MM.1S (cell line): ENCODE measurements at regions not wholly inside any gene's neighbourhood (a gene's known extent, or its start where the extent isn't known, plus 50 kb on each side); places are given as distances from the start of the nearest gene placed in this dataset.
A peak's percentile ranks its signal among the peaks of the same experiment; 100 is the strongest.

Source experiments
- DNase-seq: peaks from one replicate; pipeline ENCODE4 v3.0.0-alpha.2; 2015
- H2AFZ ChIP-seq: fragments of 300-600 bp; sonication (generic); 2 replicates; pipeline ENCODE4 v1.6.0; 2016; ENCODE audit warnings: antibody characterized with exemption, low read length
- H3F3A ChIP-seq: fragments of 300-600 bp; sonication (generic); 2 replicates; pipeline ENCODE4 v1.6.1; 2016; ENCODE audit warnings: mild to moderate bottlenecking, antibody characterized with exemption, low read length, moderate library complexity, mixed read lengths; ENCODE audit not compliant: insufficient read depth
- H3K27ac ChIP-seq: fragments of 300-600 bp; sonication (generic); 2 replicates; pipeline ENCODE4 v1.5.1; 2016; ENCODE audit warnings: mild to moderate bottlenecking, low read length
- H3K27me3 ChIP-seq: fragments of 300-600 bp; sonication (generic); replicated peaks from 2 replicates; pipeline ENCODE4 v1.6.0; 2016; ENCODE audit warnings: low read length; ENCODE audit not compliant: insufficient read depth
- H3K36me3 ChIP-seq: fragments of 300-600 bp; sonication (generic); replicated peaks from 2 replicates; pipeline ENCODE4 v1.6.1; 2016; ENCODE audit warnings: mild to moderate bottlenecking, low read length, mixed read lengths; ENCODE audit not compliant: insufficient read depth
- H3K4me1 ChIP-seq: fragments of 300-600 bp; sonication (generic); 2 replicates; pipeline ENCODE4 v1.6.1; 2016; ENCODE audit warnings: low read length, mixed read lengths
- H3K4me2 ChIP-seq: fragments of 300-600 bp; sonication (generic); 2 replicates; pipeline ENCODE4 v1.6.0; 2016; ENCODE audit warnings: low read depth, low read length
- H3K4me3 ChIP-seq: fragments of 300-600 bp; sonication (generic); 2 replicates; pipeline ENCODE4 v1.5.1; 2016; ENCODE audit warnings: low read length, mixed read lengths
- H3K79me2 ChIP-seq: fragments of 300-600 bp; sonication (generic); 2 replicates; pipeline ENCODE4 v1.6.1; 2016; ENCODE audit warnings: mixed run types, low read length, mixed read lengths
- H3K9ac ChIP-seq: fragments of 300-600 bp; sonication (generic); 2 replicates; pipeline ENCODE4 v1.6.1; 2016; ENCODE audit warnings: low read length, mixed read lengths
- H3K9me2 ChIP-seq: fragments of 300-600 bp; sonication (generic); replicated peaks from 2 replicates; pipeline ENCODE4 v1.6.1; 2016; ENCODE audit warnings: mild to moderate bottlenecking, low read length, mixed read lengths; ENCODE audit not compliant: insufficient read depth
- H3K9me3 ChIP-seq: fragments of 300-600 bp; sonication (generic); replicated peaks from 2 replicates; pipeline ENCODE4 v1.6.1; 2016; ENCODE audit warnings: mild to moderate bottlenecking, low read length, mixed read lengths; ENCODE audit not compliant: insufficient read depth
- H4K20me1 ChIP-seq: fragments of 300-600 bp; sonication (generic); 2 replicates; pipeline ENCODE4 v1.6.1; 2016; ENCODE audit warnings: mild to moderate bottlenecking, low read length, moderate library complexity, mixed read lengths; ENCODE audit not compliant: insufficient read depth
- EZH2 ChIP-seq: fragments of 300-600 bp; sonication (generic); optimal IDR thresholded peaks from 2 replicates; pipeline ENCODE3; 2017; ENCODE audit warnings: low read depth, mild to moderate bottlenecking, antibody characterized with exemption, low read length, mixed read lengths
- EZH2phosphoT487 ChIP-seq: fragments of 300-600 bp; sonication (generic); IDR thresholded peaks from 2 replicates; pipeline ENCODE4 v1.6.1; 2018; ENCODE audit warnings: antibody characterized with exemption, low read length
- TF ChIP-seq, protein P1 (sequence below): fragments of 300-600 bp; sonication (generic); IDR thresholded peaks from 2 replicates; pipeline ENCODE4 v1.5.1; 2016; ENCODE audit warnings: antibody characterized with exemption, low read length, mixed read lengths

- Histone ChIP-seq H3K4me1 (peaks cover 10% of the 10 kb centered on the region; the same call in 1 of the 2 replicates), H4K20me1 (no peaks in the 10 kb centered on the region), H2AFZ (no peak overlapping the region), H3K4me2 (no peak overlapping the region), H3K4me3 (no peak overlapping the region), H3K36me3 (no peaks in the 10 kb centered on the region), H3K9me3 (no peaks in the 10 kb centered on the region), H3K27me3 (no peaks in the 10 kb centered on the region), H3K79me2 (no peaks in the 10 kb centered on the region), H3K9me2 (no peaks in the 10 kb centered on the region), H3F3A (no peaks in the 10 kb centered on the region), H3K9ac (no peak overlapping the region), H3K27ac (no peak overlapping the region)
- DNase-seq = no peak
- TF ChIP-seq EZH2 (no peak), EZH2phosphoT487 (no peak)
- TF ChIP-seq, protein P1, sequence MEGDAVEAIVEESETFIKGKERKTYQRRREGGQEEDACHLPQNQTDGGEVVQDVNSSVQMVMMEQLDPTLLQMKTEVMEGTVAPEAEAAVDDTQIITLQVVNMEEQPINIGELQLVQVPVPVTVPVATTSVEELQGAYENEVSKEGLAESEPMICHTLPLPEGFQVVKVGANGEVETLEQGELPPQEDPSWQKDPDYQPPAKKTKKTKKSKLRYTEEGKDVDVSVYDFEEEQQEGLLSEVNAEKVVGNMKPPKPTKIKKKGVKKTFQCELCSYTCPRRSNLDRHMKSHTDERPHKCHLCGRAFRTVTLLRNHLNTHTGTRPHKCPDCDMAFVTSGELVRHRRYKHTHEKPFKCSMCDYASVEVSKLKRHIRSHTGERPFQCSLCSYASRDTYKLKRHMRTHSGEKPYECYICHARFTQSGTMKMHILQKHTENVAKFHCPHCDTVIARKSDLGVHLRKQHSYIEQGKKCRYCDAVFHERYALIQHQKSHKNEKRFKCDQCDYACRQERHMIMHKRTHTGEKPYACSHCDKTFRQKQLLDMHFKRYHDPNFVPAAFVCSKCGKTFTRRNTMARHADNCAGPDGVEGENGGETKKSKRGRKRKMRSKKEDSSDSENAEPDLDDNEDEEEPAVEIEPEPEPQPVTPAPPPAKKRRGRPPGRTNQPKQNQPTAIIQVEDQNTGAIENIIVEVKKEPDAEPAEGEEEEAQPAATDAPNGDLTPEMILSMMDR = no peak
Measured at GRCh38 chr2:239824866-239825704, 200.1 kb downstream of the NDUFA10 start.

DNA sequence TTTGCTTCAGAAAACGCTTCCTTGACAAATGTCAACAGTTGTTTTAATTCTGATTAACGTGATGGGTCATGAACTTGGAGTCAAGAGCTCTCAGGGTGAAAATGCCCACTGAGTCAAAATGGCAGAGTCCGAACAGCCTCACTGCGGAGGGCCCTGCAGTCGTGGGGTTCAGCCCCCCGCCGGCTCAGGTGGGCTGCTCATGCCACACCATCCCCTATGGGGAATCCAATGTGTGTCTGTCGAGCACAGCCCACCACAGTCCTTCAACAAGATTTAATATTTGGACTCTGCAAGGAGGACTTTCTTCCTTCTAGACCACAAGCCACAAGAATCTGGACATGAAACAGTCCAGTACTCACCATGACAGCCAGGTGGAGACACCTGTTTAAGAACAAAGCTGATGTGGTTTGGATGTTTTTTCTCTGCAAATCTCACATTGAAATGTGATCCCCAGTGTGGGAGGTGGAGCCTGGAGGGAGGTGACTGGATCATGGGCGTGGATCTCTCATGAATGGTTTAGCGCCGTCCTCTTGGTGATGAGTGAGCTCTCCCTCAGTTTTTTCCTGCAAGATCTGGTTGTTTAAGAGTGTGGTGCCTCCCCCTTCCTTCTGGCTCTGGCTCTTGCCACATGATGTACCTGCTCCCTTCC lies 201.0 kb downstream of the NDUFA10 start:
- Histone ChIP-seq H3K79me2 (no peaks in the 10 kb centered on the region), H3K9me2 (no peaks in the 10 kb centered on the region), H2AFZ (no peak overlapping the region), H3K27me3 (no peaks in the 10 kb centered on the region), H3K36me3 (no peaks in the 10 kb centered on the region), H3K4me2 (peak overlapping the region; percentile 27; the same call in 1 of the 2 replicates), H3K9me3 (no peaks in the 10 kb centered on the region), H3K27ac (no peak overlapping the region), H3K9ac (no peak overlapping the region), H3K4me1 (peaks cover 8% of the 10 kb centered on the region; the same call in 1 of the 2 replicates), H3F3A (no peaks in the 10 kb centered on the region), H3K4me3 (no peak overlapping the region), H4K20me1 (no peaks in the 10 kb centered on the region)
- TF ChIP-seq, protein P1 = peak; percentile 47
- no peak for TF ChIP-seq EZH2
- peak; percentile 81 for DNase-seq

DNA sequence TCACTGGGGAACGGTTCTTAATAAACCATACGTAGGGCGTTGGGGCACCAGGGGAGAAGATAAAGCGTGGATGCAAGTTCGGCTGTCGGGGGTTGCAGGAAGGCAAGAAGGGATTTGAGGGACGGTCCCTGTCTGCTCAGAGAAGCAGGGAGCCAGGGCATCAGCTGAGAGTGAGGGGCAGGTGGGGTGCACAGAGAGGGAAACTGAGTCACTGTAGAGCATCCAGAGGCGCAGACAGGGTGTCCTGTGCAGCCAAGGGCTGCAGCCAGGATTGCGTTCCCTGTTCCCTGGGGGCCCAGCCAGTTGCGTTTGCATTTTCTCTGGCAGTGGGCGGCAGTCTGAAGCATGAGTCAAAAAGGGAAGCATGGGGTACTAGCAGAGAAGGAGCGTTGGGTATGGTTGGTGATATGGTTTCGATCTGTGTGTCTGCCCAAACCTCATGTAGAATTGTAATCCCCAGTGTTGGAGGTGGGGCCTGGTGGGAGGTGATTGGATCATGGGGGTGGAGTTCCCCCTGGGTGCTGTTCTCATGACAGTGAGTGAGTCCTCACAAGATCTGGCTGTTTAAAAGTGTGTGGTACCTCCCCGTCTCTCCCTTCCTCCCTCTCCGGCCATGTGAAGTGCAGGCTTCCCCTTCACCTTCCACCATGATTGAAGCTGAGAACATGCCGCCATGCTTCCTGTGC lies 202.9 kb downstream of the NDUFA10 start:
- no peaks in the 10 kb centered on the region for H3K9me2 ChIP-seq
- TF ChIP-seq, protein P1 = no peak
- no peak for TF ChIP-seq EZH2phosphoT487
- TF ChIP-seq EZH2 = no peak
- H3K4me1 ChIP-seq = peaks cover 8% of the 10 kb centered on the region; the same call in 1 of the 2 replicates
- no peaks in the 10 kb centered on the region for H3K27me3 ChIP-seq
- H3K9ac ChIP-seq = no peak overlapping the region
- DNase-seq = no peak
- H4K20me1 ChIP-seq = no peaks in the 10 kb centered on the region
- H3K36me3 ChIP-seq = no peaks in the 10 kb centered on the region
- no peak overlapping the region for H3K4me2 ChIP-seq
- no peak overlapping the region for H3K4me3 ChIP-seq
- H3K79me2 ChIP-seq = no peaks in the 10 kb centered on the region
- no peak overlapping the region for H2AFZ ChIP-seq
- no peaks in the 10 kb centered on the region for H3F3A ChIP-seq
- H3K27ac ChIP-seq = no peak overlapping the region
- H3K9me3 ChIP-seq = no peaks in the 10 kb centered on the region
